ENCODE measurements at regions not wholly inside any gene's neighbourhood (a gene's known extent, or its start where the extent isn't known, plus 50 kb on each side); places are given as distances from the start of the nearest gene placed in this dataset.

GRCh38 chr9:1454616-1455347 lies 404.6 kb downstream of the DMRT2 start (continued):
- no peak for TF ChIP-seq ZNF114 (CRISPR knock-in tag; IDR thresholded peaks at IDR 0.05)
- TF ChIP-seq JUNB (IDR thresholded peaks at IDR 0.05; ENCODE audit: unreplicated experiment): no peak
- no peak for TF ChIP-seq ZNF331 (CRISPR knock-in tag; IDR thresholded peaks at IDR 0.05; ENCODE audit: low read depth)
- no peak for TF ChIP-seq CTCF (conservative IDR thresholded peaks at IDR 0.05; ENCODE audit: low read depth in 2 of 2)

- H3K79me2 ChIP-seq (replicated peaks; ENCODE audit: insufficient read depth): no peaks in the 10 kb centered on the region
- no peak overlapping the region for H3K27ac ChIP-seq (ENCODE audit: low read depth)
- Mint-ChIP-seq H3K27me3 (ENCODE audit: insufficient read depth, low read depth, poor library complexity) (peaks cover 5% of the 10 kb centered on the region), H3K4me3 (no peak overlapping the region), H3K9me3 (no peaks in the 10 kb centered on the region; the same call in 2 of the 3 replicates), H3K36me3 (ENCODE audit: low read depth) (no peaks in the 10 kb centered on the region), H3K4me1 (peaks cover 6% of the 10 kb centered on the region; the same call in 2 of the 3 replicates), H3K27ac (no peak overlapping the region)
- no peaks in the 10 kb centered on the region for H3F3A ChIP-seq (replicated peaks; ENCODE audit: low read depth)
- no peaks in the 10 kb centered on the region for H3K27me3 ChIP-seq (ENCODE audit: insufficient read depth)
- no peaks in the 10 kb centered on the region for H3K36me3 ChIP-seq (ENCODE audit: insufficient read depth)
- TF ChIP-seq NANOG (IDR thresholded peaks at IDR 0.05; ENCODE audit: borderline replicate concordance): no peak
- no peak for TF ChIP-seq EZH2 (IDR thresholded peaks at IDR 0.05; ENCODE audit: low read depth, unreplicated experiment)
- no peak for TF ChIP-seq STAT1 (IDR thresholded peaks at IDR 0.05; ENCODE audit: unreplicated experiment)
- TF ChIP-seq POLR2AphosphoS5 (IDR thresholded peaks at IDR 0.05; ENCODE audit: low read depth): no peak
- no peak for TF ChIP-seq JUNB (IDR thresholded peaks at IDR 0.05; ENCODE audit: unreplicated experiment)
- no peak for TF ChIP-seq CTCF (conservative IDR thresholded peaks at IDR 0.05; ENCODE audit: low read depth in 2 of 2)
- TF ChIP-seq ETS1 (IDR thresholded peaks at IDR 0.05): no peak
- TF ChIP-seq REST (IDR thresholded peaks at IDR 0.05; ENCODE audit: unreplicated experiment): no peak
- no peak for TF ChIP-seq CREB1 (CRISPR knock-in tag; IDR thresholded peaks at IDR 0.05; ENCODE audit: low read depth)
- no peak for TF ChIP-seq ZNF114 (CRISPR knock-in tag; IDR thresholded peaks at IDR 0.05)
- no peak for TF ChIP-seq EZH2phosphoT487 (IDR thresholded peaks at IDR 0.05; ENCODE audit: unreplicated experiment)
- H2AFZ ChIP-seq: no peak overlapping the region
- no peaks in the 10 kb centered on the region for H3K4me1 ChIP-seq (ENCODE audit: insufficient read depth)
- H4K20me1 ChIP-seq (replicated peaks; ENCODE audit: insufficient read depth): no peaks in the 10 kb centered on the region
- no peaks in the 10 kb centered on the region for H3K9me2 ChIP-seq (ENCODE audit: insufficient read depth)
- ATAC-seq (no peak), DNase-seq (ENCODE audit: low spot score) (no peak)
- no peak overlapping the region for H3K4me3 ChIP-seq
- H3K4me2 ChIP-seq: no peak overlapping the region
These were observed 405.6 kb downstream of the DMRT2 start for GRCh38 chr9:1455766-1456165.

Measured in GM23338 (cell line).